IPS-20b (cell line): ENCODE measurements at regions not wholly inside any gene's neighbourhood (a gene's known extent, or its start where the extent isn't known, plus 50 kb on each side); places are given as distances from the start of the nearest gene placed in this dataset.

Source experiments
- H3K27ac ChIP-seq: one replicate; pipeline ENCODE4 v1.5.1; 2013; ENCODE audit warnings: low read length
- H3K27me3 ChIP-seq: 2 replicates; pipeline ENCODE4 v1.6.1; 2013; ENCODE audit warnings: mild to moderate bottlenecking, low read length, inconsistent platforms; ENCODE audit not compliant: insufficient read depth
- H3K36me3 ChIP-seq: 2 replicates; pipeline ENCODE4 v1.6.1; 2013; ENCODE audit warnings: low read depth, mild to moderate bottlenecking, inconsistent platforms, low read length, moderate library complexity; ENCODE audit not compliant: insufficient read depth
- H3K4me1 ChIP-seq: 2 replicates; pipeline ENCODE4 v1.6.1; 2013; ENCODE audit warnings: mild to moderate bottlenecking, control low read depth, inconsistent platforms, low read length, moderate library complexity; ENCODE audit not compliant: insufficient read depth
- H3K4me3 ChIP-seq: 2 replicates; pipeline ENCODE4 v1.5.1; 2013; ENCODE audit warnings: mild to moderate bottlenecking, low read length, inconsistent platforms
- H3K9ac ChIP-seq: 2 replicates; pipeline ENCODE4 v1.6.1; 2013; ENCODE audit warnings: low read depth, mild to moderate bottlenecking, inconsistent platforms, low read length, moderate library complexity
- H3K9me3 ChIP-seq: 2 replicates; pipeline ENCODE4 v1.6.1; 2013; ENCODE audit warnings: mild to moderate bottlenecking, low read depth, low read length, inconsistent platforms; ENCODE audit not compliant: insufficient read depth

DNA sequence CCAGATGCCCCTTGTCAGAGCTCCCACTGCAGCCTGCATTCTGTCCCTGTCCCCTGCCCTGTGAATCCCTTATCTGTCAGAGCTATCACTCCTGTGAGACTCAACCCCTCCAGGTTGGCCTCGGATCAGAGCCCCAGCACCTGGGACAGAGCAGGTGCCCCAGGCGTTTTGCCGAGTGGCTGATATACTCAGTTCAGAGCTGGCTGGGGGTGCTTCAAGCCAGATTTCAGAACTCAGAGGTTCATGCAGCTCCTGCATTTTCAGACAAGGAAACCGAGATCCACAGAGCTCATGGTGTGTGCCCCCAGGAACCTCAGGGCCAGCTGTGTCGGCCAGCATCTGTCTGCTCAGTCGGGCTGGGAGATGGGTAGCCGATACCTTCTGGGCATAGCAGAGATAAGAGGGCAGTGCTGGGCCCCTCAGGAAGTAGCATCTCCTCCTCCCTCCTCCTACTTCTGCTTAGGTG, 228.0 kb upstream of the RTL1 start:
- no peaks in the 10 kb centered on the region for H3K9me3 ChIP-seq
- no peak overlapping the region for H3K4me3 ChIP-seq
- no peaks in the 10 kb centered on the region; the same call in 1 of the 2 replicates for H3K27me3 ChIP-seq
- no peak overlapping the region for H3K9ac ChIP-seq
- H3K36me3 ChIP-seq, result no peaks in the 10 kb centered on the region
- no peak overlapping the region for H3K27ac ChIP-seq
- no peaks in the 10 kb centered on the region for H3K4me1 ChIP-seq

DNA sequence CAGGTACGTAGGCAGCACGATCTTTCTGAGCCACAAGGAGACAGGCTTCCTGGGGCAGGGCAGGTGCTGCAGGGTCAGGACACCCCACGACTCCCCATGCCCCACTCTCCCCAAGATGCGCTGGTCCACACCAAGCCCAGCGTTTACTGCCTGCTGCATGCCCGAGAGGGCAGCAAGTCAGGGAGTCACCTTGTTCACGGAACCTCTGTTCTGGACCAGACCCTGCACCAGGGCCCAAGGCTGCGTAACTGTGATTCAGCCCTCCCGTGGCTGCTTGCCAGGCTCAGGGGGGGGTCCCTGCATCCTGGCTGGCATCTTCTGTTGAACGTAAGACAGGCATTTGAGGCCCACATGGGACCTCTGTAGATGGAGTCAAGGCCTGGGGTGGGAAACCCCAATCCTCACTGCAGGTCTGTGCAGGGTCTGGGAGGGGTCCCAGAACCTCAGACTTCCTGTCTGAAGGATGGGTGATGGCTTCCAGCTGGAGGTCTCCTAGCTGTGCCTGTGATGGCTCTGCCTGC, 228.6 kb upstream of the RTL1 start:
- Histone ChIP-seq H3K36me3 (no peaks in the 10 kb centered on the region), H3K27me3 (no peaks in the 10 kb centered on the region; the same call in 1 of the 2 replicates), H3K9me3 (no peaks in the 10 kb centered on the region), H3K4me1 (no peaks in the 10 kb centered on the region), H3K9ac (no peak overlapping the region), H3K4me3 (no peak overlapping the region), H3K27ac (no peak overlapping the region)

DNA sequence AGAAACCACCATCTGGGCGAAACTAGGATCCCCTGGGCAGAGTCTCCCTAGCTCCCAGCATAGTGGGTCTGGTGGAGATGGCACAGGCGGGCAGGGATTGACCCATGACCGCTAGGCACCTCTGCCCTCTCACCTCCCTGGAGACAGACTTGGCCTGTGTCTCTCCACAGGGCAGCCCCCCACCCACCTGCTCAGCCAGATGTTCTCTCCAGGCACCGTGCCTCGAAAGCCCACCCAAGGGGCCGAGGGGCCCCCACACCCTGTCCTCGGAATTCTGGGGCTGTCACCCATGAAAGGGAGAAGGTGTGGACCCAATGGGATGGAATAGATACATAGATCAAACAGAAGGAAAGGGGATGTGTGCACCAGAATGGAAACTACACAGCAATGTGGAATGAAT, 229.1 kb upstream of the RTL1 start:
- no peak overlapping the region for H3K27ac ChIP-seq
- no peaks in the 10 kb centered on the region for H3K36me3 ChIP-seq
- no peaks in the 10 kb centered on the region for H3K9me3 ChIP-seq
- no peak overlapping the region for H3K4me3 ChIP-seq
- H3K4me1 ChIP-seq, result no peaks in the 10 kb centered on the region
- H3K27me3 ChIP-seq, result no peaks in the 10 kb centered on the region; the same call in 1 of the 2 replicates
- H3K9ac ChIP-seq, result no peak overlapping the region

DNA sequence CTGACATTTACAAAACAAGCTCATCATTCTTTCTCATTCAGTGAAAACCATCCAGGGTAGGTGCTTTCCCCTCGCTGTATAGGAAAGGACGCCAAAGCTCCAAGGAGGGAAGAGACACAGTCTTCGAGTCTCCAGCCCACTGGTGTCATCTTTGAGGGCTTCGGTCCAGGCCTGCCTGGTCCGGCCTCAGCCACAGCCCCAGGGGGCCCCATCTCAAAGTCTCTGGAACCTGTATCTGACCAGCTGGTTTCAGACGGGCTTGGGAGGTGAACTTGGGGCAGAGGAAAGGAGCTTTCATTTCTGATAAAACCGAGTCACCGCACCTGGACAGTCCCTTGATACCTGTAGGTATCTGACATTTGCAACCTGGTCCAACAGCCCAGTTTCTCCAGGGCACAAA, 229.5 kb upstream of the RTL1 start:
- H3K27ac ChIP-seq, result no peak overlapping the region
- no peaks in the 10 kb centered on the region for H3K36me3 ChIP-seq
- H3K9me3 ChIP-seq, result no peaks in the 10 kb centered on the region
- no peak overlapping the region for H3K9ac ChIP-seq
- no peaks in the 10 kb centered on the region for H3K4me1 ChIP-seq
- H3K4me3 ChIP-seq, result no peak overlapping the region
- no peaks in the 10 kb centered on the region; the same call in 1 of the 2 replicates for H3K27me3 ChIP-seq

DNA sequence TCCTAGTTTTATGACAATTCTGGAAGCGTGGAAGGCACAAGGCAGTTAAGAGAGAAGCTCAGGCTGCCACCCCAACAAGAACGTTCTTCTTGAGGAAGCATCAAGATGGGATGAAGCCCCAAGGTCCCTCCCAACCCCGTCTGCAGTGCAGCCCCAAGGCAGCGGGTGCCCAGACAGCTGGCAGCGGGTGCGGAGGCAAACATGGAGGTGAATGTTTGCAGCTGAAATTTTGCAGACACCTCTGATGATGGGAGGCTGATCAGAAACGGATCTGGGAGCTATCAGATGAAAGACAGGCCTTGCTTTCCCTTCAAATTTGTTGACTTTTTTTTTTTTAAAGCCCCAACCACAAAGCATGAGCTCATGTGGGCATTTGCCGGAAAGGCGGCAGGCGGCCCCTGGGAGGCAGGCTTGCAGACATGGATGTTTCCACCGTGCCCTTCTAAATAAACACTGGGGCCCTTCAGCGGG, 230.7 kb upstream of the RTL1 start:
- Histone ChIP-seq H3K9me3 (no peaks in the 10 kb centered on the region), H3K4me1 (no peaks in the 10 kb centered on the region), H3K27me3 (no peaks in the 10 kb centered on the region; the same call in 1 of the 2 replicates), H3K9ac (no peak overlapping the region), H3K4me3 (no peak overlapping the region), H3K36me3 (no peaks in the 10 kb centered on the region), H3K27ac (no peak overlapping the region)

DNA sequence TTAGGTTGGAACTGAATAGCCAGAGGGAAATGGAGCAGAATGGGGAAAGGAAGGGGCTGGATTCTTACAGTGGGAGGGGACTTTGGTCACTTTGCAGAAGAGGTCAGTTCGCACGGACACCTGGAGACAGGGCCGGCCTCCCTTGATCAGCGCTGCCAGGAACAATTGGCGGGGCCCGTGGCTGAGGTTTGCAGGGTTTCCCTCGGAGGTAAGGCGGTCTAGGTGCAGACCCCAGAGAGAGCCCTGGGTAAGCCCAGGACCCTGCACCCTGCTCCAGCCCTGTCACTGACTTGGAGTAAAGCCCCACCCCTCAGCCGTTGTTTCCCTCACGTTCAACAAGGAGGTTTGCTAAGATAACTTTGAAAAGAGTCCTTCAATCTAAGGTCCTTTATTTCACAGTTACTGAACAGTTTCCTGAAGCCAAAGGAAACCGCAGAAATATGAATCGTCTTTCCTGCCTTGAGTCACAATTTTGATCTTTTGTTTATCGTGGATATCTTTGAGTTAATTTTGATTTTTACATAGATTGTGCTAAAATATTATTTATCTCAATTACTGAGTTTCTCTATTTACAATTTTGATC, 231.4 kb upstream of the RTL1 start:
- no peak overlapping the region for H3K9ac ChIP-seq
- no peak overlapping the region for H3K27ac ChIP-seq
- H3K27me3 ChIP-seq, result no peaks in the 10 kb centered on the region
- H3K9me3 ChIP-seq, result no peaks in the 10 kb centered on the region
- H3K36me3 ChIP-seq, result no peaks in the 10 kb centered on the region
- H3K4me1 ChIP-seq, result no peaks in the 10 kb centered on the region
- no peak overlapping the region for H3K4me3 ChIP-seq

DNA sequence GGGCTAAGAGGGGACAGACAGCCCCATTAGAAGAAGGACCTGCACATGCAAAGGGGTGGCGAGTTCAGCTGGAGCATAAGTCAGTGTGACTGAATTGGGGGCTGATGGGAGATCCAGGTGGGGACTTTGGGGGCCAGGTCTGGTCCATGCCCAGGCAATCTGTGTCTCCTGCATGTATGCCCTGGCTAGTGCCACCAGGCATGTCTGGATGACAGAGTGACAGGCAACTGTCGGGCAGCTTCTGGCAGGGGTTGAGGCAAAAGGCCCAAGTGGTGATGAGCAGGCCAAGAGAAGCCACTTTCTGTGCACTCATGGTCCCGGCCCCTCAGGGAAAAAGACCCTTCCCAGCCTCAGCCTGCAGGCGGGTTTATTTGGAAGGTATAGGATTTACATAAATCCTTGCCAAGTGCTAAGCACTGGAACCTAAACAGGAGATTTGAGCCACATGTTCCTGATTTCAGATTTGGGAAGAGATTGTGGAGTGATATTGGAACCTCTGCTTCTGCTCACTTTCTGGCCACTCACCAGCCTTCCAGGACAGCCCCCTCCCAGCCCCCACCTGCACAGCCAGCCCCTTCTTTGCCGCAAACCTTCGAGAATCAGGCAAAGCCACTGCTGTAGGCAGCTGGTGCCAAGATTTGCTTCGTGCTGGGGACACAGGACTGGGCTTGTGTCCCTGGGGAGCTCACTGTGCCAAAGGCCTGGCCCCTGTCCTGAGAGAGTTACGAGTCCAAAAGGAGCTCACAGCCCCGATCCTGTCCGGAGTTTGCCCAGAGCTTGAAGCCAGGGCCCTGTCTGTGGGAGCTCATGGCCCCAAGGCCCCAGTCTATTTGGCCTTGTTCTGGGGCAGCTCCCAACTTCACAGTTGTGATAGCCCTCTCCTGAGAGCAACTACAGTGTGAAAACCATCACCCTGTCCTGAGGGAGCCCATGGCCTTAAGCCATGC, 232.5 kb upstream of the RTL1 start:
- Histone ChIP-seq H3K9me3 (peaks cover 6% of the 10 kb centered on the region; the same call in 1 of the 2 replicates), H3K36me3 (no peaks in the 10 kb centered on the region), H3K27ac (no peak overlapping the region), H3K4me1 (no peaks in the 10 kb centered on the region), H3K4me3 (no peak overlapping the region), H3K27me3 (no peaks in the 10 kb centered on the region), H3K9ac (no peak overlapping the region)

DNA sequence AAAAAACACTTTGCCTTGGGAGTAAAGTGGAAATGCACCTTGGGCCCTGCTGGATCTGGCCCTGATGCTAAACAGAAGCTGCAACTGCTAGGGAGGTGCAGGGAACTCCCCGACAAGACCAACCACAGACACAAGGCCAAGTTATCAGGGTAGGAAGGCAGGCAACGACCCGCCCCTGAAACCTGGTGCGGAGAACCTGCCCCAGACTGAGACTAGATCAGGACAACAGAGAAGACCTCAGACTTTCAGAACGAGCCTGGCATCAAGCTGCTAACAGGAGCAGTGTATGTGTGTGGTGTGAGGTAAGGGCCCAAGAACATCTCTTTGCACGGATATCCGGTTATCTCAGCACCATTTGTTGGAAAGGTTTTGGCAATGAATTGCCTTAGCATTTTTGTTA, 233.7 kb upstream of the RTL1 start:
- Histone ChIP-seq H3K9ac (no peak overlapping the region), H3K36me3 (no peaks in the 10 kb centered on the region), H3K4me3 (no peak overlapping the region), H3K9me3 (peaks cover 13% of the 10 kb centered on the region), H3K4me1 (no peaks in the 10 kb centered on the region), H3K27me3 (no peaks in the 10 kb centered on the region), H3K27ac (no peak overlapping the region)

DNA sequence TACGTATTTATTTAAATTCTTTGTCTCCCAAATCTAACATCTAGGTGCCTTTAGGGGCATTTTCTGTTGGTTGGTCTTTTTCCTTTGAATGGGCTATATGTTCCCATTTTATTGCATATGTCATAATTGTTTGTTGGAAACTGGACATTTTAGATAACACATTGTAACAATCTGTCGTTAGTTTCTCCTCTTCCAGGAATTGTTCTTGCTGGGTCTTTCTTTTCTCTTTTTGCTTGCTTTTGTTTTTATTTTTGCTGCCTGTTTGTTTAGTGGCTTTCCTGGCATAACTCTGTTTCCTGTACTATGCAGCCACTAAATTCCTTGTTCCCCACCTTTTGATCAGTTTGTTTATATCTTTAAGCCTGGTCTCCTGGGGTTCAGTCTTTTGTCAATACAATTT, 244.3 kb upstream of the RTL1 start:
- Histone ChIP-seq H3K9ac (no peak overlapping the region), H3K36me3 (no peaks in the 10 kb centered on the region), H3K27ac (no peak overlapping the region), H3K9me3 (peaks cover 9% of the 10 kb centered on the region; the same call in 1 of the 2 replicates), H3K27me3 (peaks cover 6% of the 10 kb centered on the region; the same call in 1 of the 2 replicates), H3K4me1 (peaks cover 14% of the 10 kb centered on the region; the same call in 1 of the 2 replicates), H3K4me3 (no peak overlapping the region)

DNA sequence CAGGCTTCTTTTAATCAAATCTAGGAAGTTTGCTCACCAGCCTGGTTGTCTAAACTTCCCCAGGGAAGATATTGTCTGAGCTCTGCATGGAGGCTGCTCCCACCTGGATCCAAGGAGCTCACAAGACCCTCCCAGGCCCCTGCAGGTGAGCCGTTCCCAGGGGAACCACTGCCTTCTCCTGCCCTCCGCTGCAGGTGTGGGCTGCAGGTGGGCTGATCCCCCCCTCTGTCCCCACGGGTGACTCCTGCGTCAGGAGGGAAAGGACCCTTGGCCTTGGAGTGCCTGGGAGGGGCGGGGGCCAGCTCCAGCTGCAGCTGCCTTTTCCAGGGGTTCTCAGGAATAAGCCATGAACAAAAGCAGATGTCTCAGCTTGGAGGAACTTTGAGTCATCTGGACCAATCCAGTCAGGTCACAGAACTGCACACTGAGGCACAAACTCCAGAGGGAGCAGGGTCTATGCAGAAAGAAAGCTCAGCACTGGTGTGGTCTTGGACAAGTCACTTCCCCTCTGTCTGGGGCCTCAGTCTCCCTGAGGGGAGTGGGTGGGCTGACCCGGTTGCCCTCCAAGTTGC, 246.6 kb upstream of the RTL1 start:
- H3K4me3 ChIP-seq, result no peak overlapping the region
- no peak overlapping the region for H3K9ac ChIP-seq
- H3K27me3 ChIP-seq, result peaks cover 6% of the 10 kb centered on the region; the same call in 1 of the 2 replicates
- no peak overlapping the region for H3K27ac ChIP-seq
- no peaks in the 10 kb centered on the region for H3K36me3 ChIP-seq
- peaks cover 14% of the 10 kb centered on the region; the same call in 1 of the 2 replicates for H3K4me1 ChIP-seq
- peaks cover 9% of the 10 kb centered on the region; the same call in 1 of the 2 replicates for H3K9me3 ChIP-seq

DNA sequence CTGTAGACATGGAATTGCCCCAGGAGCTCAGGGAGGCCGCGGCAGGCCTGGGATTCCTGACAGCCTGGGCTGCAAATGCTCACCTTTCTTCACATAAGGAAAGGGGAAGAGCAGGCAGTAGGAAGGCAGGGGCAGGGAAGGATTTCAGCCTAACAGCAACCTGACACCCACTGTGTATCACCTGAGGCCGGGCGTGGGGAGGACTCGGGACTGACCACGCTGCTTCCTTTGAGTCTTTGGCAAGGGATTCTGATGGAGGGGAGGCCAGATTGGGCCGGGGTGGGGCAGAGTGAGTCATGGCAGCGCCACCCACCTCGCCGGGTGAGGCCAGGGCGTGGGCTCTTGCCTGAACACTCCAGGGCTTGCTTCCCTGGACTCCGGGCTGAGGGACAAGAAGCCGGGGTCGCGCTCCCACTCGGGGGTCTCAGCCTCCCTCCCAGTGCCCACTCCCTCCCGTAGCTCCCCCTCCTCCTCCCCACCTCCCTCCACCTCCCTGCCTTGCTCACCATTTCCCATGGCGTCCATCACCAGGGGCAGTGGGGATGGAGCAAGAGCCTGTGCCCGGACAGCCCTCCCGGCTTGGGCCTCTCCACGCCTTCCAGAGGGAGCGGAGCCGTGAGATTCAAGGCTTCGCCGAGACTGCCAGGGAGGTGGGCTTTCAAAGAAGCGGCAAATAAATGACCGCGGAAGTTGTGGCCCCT, 247.9 kb upstream of the RTL1 start:
- H3K36me3 ChIP-seq, result no peaks in the 10 kb centered on the region
- no peaks in the 10 kb centered on the region for H3K9me3 ChIP-seq
- H3K4me1 ChIP-seq, result peaks cover 14% of the 10 kb centered on the region; the same call in 1 of the 2 replicates
- H3K27me3 ChIP-seq, result peaks cover 6% of the 10 kb centered on the region; the same call in 1 of the 2 replicates
- H3K27ac ChIP-seq, result no peak overlapping the region
- no peak overlapping the region; the same call in 1 of the 2 replicates for H3K4me3 ChIP-seq
- no peak overlapping the region for H3K9ac ChIP-seq
